DND-41 (cell line): ENCODE measurements at regions not wholly inside any gene's neighbourhood (a gene's known extent, or its start where the extent isn't known, plus 50 kb on each side); places are given as distances from the start of the nearest gene placed in this dataset.

ENCODE experiments used
- ATAC-seq: fragments of 200-7000 bp; cut with Tn5 transposase; 3 replicates; pipeline ENCODE4 v1.9.1; 2021; ENCODE audit warnings: low read depth; ENCODE audit not compliant: insufficient read depth
- DNase-seq: peaks from one replicate; pipeline ENCODE4 v3.0.0-alpha.2; 2020
- H2AFZ ChIP-seq: 2 replicates; pipeline ENCODE4 v1.6.0; 2012; ENCODE audit warnings: low read depth, low read length
- H3K27ac ChIP-seq: 2 replicates; pipeline ENCODE4 v1.5.1; 2012; ENCODE audit warnings: low read length, inconsistent platforms
- H3K27me3 ChIP-seq: fragments of 200-600 bp; sonication (generic); 2 replicates; pipeline ENCODE4 v1.6.0; 2012; ENCODE audit warnings: low read length, mild to moderate bottlenecking, inconsistent platforms; ENCODE audit not compliant: insufficient read depth, poor library complexity
- H3K36me3 ChIP-seq: 2 replicates; pipeline ENCODE4 v1.5.1; 2012; ENCODE audit warnings: low read length, inconsistent platforms; ENCODE audit not compliant: insufficient read depth
- H3K4me1 ChIP-seq: 2 replicates; pipeline ENCODE4 v1.5.1; 2012; ENCODE audit warnings: mild to moderate bottlenecking, low read length; ENCODE audit not compliant: insufficient read depth
- H3K4me2 ChIP-seq: 2 replicates; pipeline ENCODE4 v1.6.0; 2012; ENCODE audit warnings: mild to moderate bottlenecking, moderate library complexity, low read length, inconsistent platforms; ENCODE audit not compliant: insufficient read depth
- H3K4me3 ChIP-seq, 2 experiments: fragments of 200-600 bp in 1 of 2; shearing (Covaris generic) in 1 of 2; 2 replicates each; pipeline ENCODE4 v1.5.1; 2012 to 2016; ENCODE audit warnings: inconsistent platforms in 2 of 2, low read length in 2 of 2, mild to moderate bottlenecking in 2 of 2, low read depth in 1 of 2, moderate library complexity in 1 of 2
- H3K79me2 ChIP-seq: 2 replicates; pipeline ENCODE4 v1.6.0; 2012; ENCODE audit warnings: low read length, inconsistent platforms; ENCODE audit not compliant: insufficient read depth
- H3K9ac ChIP-seq: 2 replicates; pipeline ENCODE4 v1.6.0; 2012; ENCODE audit warnings: low read depth, mild to moderate bottlenecking, inconsistent platforms, low read length, moderate library complexity
- H3K9me3 ChIP-seq: 2 replicates; pipeline ENCODE4 v1.5.1; 2012; ENCODE audit warnings: low read length, moderate library complexity, mild to moderate bottlenecking, inconsistent platforms; ENCODE audit not compliant: insufficient read depth, severe bottlenecking
- H4K20me1 ChIP-seq: 2 replicates; pipeline ENCODE4 v1.6.0; 2012; ENCODE audit warnings: low read length; ENCODE audit not compliant: insufficient read depth
- EZH2 ChIP-seq: IDR thresholded peaks from 3 replicates; pipeline ENCODE4 v1.6.1; 2012; ENCODE audit warnings: borderline replicate concordance, low read depth, mild to moderate bottlenecking, moderate library complexity, low read length, inconsistent platforms; ENCODE audit not compliant: severe bottlenecking
- TF ChIP-seq, protein P1 (sequence below): IDR thresholded peaks from 2 replicates; pipeline ENCODE4 v1.5.1; 2012; ENCODE audit warnings: borderline replicate concordance, low read length, moderate library complexity, mild to moderate bottlenecking; ENCODE audit not compliant: poor library complexity, severe bottlenecking; ENCODE audit errors: extremely low read depth

DNA sequence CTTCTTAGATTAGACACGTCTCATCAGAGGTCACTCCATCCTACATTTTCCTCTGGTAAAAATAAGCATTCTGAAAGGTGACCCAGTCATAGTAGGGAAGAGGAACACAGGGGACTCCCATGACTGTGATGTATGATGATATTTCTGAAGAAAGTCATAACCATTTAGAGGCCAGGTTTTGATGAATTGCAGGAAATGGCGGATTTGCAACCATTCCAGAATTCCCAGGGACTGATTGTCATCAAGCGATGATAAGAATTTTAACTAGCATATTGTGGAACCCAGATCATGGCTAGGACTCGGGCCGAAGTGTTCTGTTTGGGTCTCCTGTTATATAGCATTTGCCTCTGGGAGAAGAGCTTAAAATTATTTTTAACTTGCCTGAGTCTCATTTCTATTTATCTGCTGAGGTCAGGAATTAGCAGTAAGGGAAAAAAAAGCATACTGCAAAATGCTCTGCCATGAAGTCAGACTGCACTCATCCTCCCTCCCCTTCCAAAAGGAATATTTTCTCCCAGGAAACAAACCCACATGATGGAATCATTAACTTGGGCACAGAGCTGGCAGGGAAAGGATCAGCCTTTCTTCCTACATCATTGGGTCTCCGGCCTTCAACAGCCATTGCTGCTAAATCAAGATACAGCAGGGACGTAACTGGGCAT, 286.7 kb downstream of the HLX start:
- ATAC-seq (no peak), DNase-seq (no peak)
- no peaks in the 10 kb centered on the region for H3K9me3 ChIP-seq
- TF ChIP-seq, protein P1, sequence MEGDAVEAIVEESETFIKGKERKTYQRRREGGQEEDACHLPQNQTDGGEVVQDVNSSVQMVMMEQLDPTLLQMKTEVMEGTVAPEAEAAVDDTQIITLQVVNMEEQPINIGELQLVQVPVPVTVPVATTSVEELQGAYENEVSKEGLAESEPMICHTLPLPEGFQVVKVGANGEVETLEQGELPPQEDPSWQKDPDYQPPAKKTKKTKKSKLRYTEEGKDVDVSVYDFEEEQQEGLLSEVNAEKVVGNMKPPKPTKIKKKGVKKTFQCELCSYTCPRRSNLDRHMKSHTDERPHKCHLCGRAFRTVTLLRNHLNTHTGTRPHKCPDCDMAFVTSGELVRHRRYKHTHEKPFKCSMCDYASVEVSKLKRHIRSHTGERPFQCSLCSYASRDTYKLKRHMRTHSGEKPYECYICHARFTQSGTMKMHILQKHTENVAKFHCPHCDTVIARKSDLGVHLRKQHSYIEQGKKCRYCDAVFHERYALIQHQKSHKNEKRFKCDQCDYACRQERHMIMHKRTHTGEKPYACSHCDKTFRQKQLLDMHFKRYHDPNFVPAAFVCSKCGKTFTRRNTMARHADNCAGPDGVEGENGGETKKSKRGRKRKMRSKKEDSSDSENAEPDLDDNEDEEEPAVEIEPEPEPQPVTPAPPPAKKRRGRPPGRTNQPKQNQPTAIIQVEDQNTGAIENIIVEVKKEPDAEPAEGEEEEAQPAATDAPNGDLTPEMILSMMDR: no peak
- no peak for TF ChIP-seq EZH2
- H3K36me3 ChIP-seq: no peaks in the 10 kb centered on the region
- no peaks in the 10 kb centered on the region for H4K20me1 ChIP-seq
- H3K4me2 ChIP-seq: no peak overlapping the region
- H3K4me1 ChIP-seq: no peaks in the 10 kb centered on the region
- no peaks in the 10 kb centered on the region for H3K27me3 ChIP-seq
- H3K9ac ChIP-seq: no peak overlapping the region
- H3K4me3 ChIP-seq: no peak overlapping the region
- H2AFZ ChIP-seq: no peak overlapping the region
- no peaks in the 10 kb centered on the region for H3K79me2 ChIP-seq
- H3K27ac ChIP-seq: no peak overlapping the region

DNA sequence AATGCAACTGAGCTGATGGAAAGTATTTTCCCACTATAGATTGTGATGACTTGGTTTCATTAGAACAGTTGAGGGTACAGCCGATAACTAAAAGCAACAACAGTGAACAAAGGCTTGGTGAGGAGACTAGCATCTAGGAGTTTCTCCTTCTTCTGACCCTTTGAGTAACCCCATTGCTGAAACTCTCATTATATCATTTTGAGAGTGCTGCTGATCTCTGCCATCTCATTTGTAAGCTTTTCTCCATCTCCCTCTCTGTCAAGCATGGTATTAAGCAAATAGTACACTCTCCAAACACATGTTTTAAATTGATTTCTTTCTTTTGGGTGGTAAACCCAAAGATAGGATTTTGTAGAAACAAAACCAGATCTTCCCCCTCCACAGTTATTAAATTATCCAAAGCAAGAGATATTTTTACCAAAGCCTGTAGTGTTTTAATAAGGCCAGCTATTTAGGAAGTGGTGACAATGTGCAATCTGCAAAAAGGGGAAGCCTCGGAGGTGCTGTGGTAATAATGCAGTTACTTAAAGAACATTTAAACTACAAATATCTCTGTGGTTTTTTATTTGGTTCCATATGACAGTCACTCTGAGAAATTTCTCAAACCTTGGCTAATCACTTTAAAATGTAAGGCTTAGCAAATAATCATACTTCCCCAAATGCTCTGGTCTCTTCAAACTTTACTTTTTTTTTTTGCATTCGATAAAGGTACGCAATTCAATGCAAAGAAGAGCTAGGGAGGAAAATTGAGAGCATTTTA, 287.5 kb downstream of the HLX start:
- Histone ChIP-seq H3K9ac (no peak overlapping the region), H3K4me1 (no peaks in the 10 kb centered on the region), H3K79me2 (no peaks in the 10 kb centered on the region), H3K36me3 (no peaks in the 10 kb centered on the region), H2AFZ (no peak overlapping the region), H3K27ac (no peak overlapping the region), H3K4me3 (no peak overlapping the region), H3K9me3 (no peaks in the 10 kb centered on the region), H3K27me3 (no peaks in the 10 kb centered on the region), H4K20me1 (no peaks in the 10 kb centered on the region), H3K4me2 (no peak overlapping the region)
- TF ChIP-seq, protein P1: no peak
- TF ChIP-seq EZH2: no peak
- DNase-seq: no peak
- ATAC-seq: no peak

DNA sequence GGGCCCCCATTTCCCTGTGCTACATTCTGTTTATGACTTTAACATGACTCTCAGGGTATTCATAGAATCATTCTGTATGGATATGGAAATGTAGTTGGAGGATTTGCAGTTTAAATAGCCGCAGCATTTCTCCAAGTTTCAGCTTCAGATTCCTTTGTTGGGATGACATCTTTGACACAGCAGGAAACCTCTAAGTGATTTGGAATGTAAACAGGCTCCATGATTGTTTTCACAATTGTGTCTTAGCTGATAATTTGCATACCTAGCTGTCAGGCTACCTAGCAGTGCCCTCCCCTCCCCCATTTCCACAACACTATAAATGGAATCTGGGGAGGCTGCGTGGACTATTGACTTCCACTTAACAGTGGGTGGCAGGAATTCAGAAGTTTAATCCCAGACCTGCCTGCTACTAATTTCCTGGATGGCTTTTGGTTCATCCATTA, 290.2 kb downstream of the HLX start:
- Histone ChIP-seq H4K20me1 (no peaks in the 10 kb centered on the region), H3K36me3 (no peaks in the 10 kb centered on the region), H3K27ac (no peak overlapping the region), H3K4me3 (no peak overlapping the region), H3K79me2 (no peaks in the 10 kb centered on the region), H3K9ac (no peak overlapping the region), H3K4me2 (no peak overlapping the region), H3K4me1 (no peaks in the 10 kb centered on the region), H3K9me3 (no peaks in the 10 kb centered on the region), H3K27me3 (no peaks in the 10 kb centered on the region), H2AFZ (no peak overlapping the region)
- TF ChIP-seq, protein P1: no peak
- TF ChIP-seq EZH2: no peak
- ATAC-seq (no peak), DNase-seq (no peak)
